Kidney (tissue), 13 donors: ENCODE measurements at regions not wholly inside any gene's neighbourhood (a gene's known extent, or its start where the extent isn't known, plus 50 kb on each side); places are given as distances from the start of the nearest gene placed in this dataset.

ENCODE experiments used
- DNase-seq, 5 donors: peaks; one replicate each; pipeline ENCODE4 v3.0.0-alpha.2; 2013 to 2020
- FAIRE-seq: peaks from 2 replicates; lab custom pipeline; 2012; peaks lifted over from hg19 to GRCh38; lab: Jason Lieb, UNC
- H3K27ac ChIP-seq, 2 donors: one replicate each; pipeline ENCODE4 v1.7.0; 2013; ENCODE audit warnings: low read depth in 2 of 2, low read length in 2 of 2, inconsistent platforms in 1 of 2
- H3K27me3 ChIP-seq: one replicate; pipeline ENCODE4 v1.7.1; 2013; ENCODE audit warnings: low read length, inconsistent platforms; ENCODE audit not compliant: control insufficient read depth, insufficient read depth
- H3K36me3 ChIP-seq, 3 donors: one replicate each; pipeline versions ENCODE4 v1.7.0 to v1.7.1; 2013; ENCODE audit warnings: low read length in 3 of 3, control low read depth in 1 of 3, inconsistent platforms in 1 of 3; ENCODE audit not compliant: insufficient read depth in 3 of 3, control insufficient read depth in 2 of 3
- H3K4me1 ChIP-seq, 3 donors: one replicate each; pipeline versions ENCODE4 v1.7.0 to v1.7.1; 2013; ENCODE audit warnings: low read length in 3 of 3, inconsistent platforms in 1 of 3, low read depth in 1 of 3; ENCODE audit not compliant: control insufficient read depth in 2 of 3, insufficient read depth in 2 of 3
- H3K4me3 ChIP-seq, 3 donors: one replicate each; pipeline versions ENCODE4 v1.7.0 to v1.8.1; 2013; ENCODE audit warnings: low read length in 3 of 3, control low read depth in 1 of 3, inconsistent platforms in 1 of 3
- H3K9ac ChIP-seq, 3 donors: one replicate each; pipeline versions ENCODE4 v1.7.0 to v1.7.1; 2013; ENCODE audit warnings: low read length in 3 of 3, control low read depth in 1 of 3, inconsistent platforms in 1 of 3
- H3K9me3 ChIP-seq, 3 donors: one replicate each; pipeline versions ENCODE4 v1.7.0 to v1.7.1; 2013; ENCODE audit warnings: low read length in 3 of 3, control low read depth in 1 of 3, inconsistent platforms in 1 of 3; ENCODE audit not compliant: control insufficient read depth in 2 of 3, insufficient read depth in 1 of 3
- CTCF ChIP-seq: IDR thresholded peaks from 3 replicates; pipeline ENCODE4 v1.5.1; 2012; ENCODE audit warnings: mild to moderate bottlenecking, moderate library complexity, borderline replicate concordance; ENCODE audit not compliant: insufficient read depth; ENCODE audit errors: extremely low read depth
- intact Hi-C: fragments of 100-400 bp; cut with DNase I; formaldehyde crosslinking; loops from one replicate; pipeline ENCODE4 v1.11.1; 2022
- donor health status: control.
- donor health status: control.
- donor health status: control.
- donor health status: control.
- donor health status: control.
- donor health status: DM: yes; HTN: yes; CAD: no.
- donor health status: Normal renal cell carcinoma (clear cell type).

GRCh38 chr9:1759771-1760300 lies 255.3 kb upstream of the SMARCA2 start:
- no peaks in the 10 kb centered on the region for H3K27me3 ChIP-seq
- H3K9ac ChIP-seq: no peak overlapping the region
- intact Hi-C loops: no loop called here
- DNase-seq (no peak), FAIRE-seq (no peak)
- H3K36me3 ChIP-seq: no peaks in the 10 kb centered on the region
- H3K27ac ChIP-seq: no peak overlapping the region
- no peak for TF ChIP-seq CTCF
- H3K9me3 ChIP-seq: peaks cover 0 to 3% (median 0%) of the 10 kb centered on the region in 3 donors
- H3K4me1 ChIP-seq: no peaks in the 10 kb centered on the region
- no peak overlapping the region for H3K4me3 ChIP-seq

- H3K4me3 ChIP-seq: no peak overlapping the region
- no peak for FAIRE-seq
- no peaks in the 10 kb centered on the region for H3K36me3 ChIP-seq
- intact Hi-C loops: no loop called here
- H3K9me3 ChIP-seq: peaks cover 0 to 3% (median 0%) of the 10 kb centered on the region in 3 donors
- no peak overlapping the region for H3K9ac ChIP-seq
- no peaks in the 10 kb centered on the region for H3K27me3 ChIP-seq
- H3K4me1 ChIP-seq: no peaks in the 10 kb centered on the region
- no peak for TF ChIP-seq CTCF
- no peak for DNase-seq
- H3K27ac ChIP-seq: no peak overlapping the region
These were observed 253.3 kb upstream of the SMARCA2 start for GRCh38 chr9:1761807-1762206.

GRCh38 chr9:1766042-1766441 lies 249.1 kb upstream of the SMARCA2 start:
- H3K9me3 ChIP-seq: no peaks in the 10 kb centered on the region
- TF ChIP-seq CTCF: no peak
- no peak overlapping the region for H3K4me3 ChIP-seq
- no peak overlapping the region for H3K9ac ChIP-seq
- intact Hi-C loops: no loop called here
- H3K27me3 ChIP-seq: no peaks in the 10 kb centered on the region
- DNase-seq: no peak
- H3K4me1 ChIP-seq: no peaks in the 10 kb centered on the region
- no peak for FAIRE-seq
- H3K36me3 ChIP-seq: no peaks in the 10 kb centered on the region
- H3K27ac ChIP-seq: no peak overlapping the region

GRCh38 chr9:1768561-1768960 lies 246.6 kb upstream of the SMARCA2 start:
- Histone ChIP-seq H3K4me3 (no peak overlapping the region), H3K9ac (no peak overlapping the region), H3K36me3 (no peaks in the 10 kb centered on the region), H3K4me1 (no peaks in the 10 kb centered on the region), H3K9me3 (no peaks in the 10 kb centered on the region), H3K27me3 (no peaks in the 10 kb centered on the region), H3K27ac (no peak overlapping the region)
- no peak for FAIRE-seq
- no peak for TF ChIP-seq CTCF
- intact Hi-C loops: no loop called here
- DNase-seq: no peak
